Psoas muscle (tissue), 7 donors: ENCODE measurements at regions not wholly inside any gene's neighbourhood (a gene's known extent, or its start where the extent isn't known, plus 50 kb on each side); places are given as distances from the start of the nearest gene placed in this dataset.

Source experiments
- ATAC-seq, 4 donors: fragments of 200-7000 bp; cut with Tn5 transposase; one replicate each; pipeline ENCODE4 v1.9.1; 2020; ENCODE audit warnings: moderate library complexity in 3 of 4, mild to moderate bottlenecking in 2 of 4
- DNase-seq, 2 donors: peaks; one replicate each; pipeline ENCODE4 v3.0.0-alpha.2; 2020
- H3K27ac ChIP-seq: fragments of 200-600 bp; one replicate; pipeline ENCODE4 v1.8.0; 2022
- H3K27me3 ChIP-seq, 3 donors: fragments of 200-600 bp in 1 of 3; one replicate each; pipeline versions ENCODE4 v1.6.1 to v1.8.0; 2013 to 2022; ENCODE audit warnings: low read length in 2 of 3, mild to moderate bottlenecking in 2 of 3, moderate library complexity in 1 of 3; ENCODE audit not compliant: insufficient read depth in 3 of 3
- H3K36me3 ChIP-seq, 2 donors: fragments of 200-600 bp in 1 of 2; one replicate each; pipeline versions ENCODE4 v1.6.1 to v1.8.0; 2013 to 2022; ENCODE audit warnings: low read depth in 1 of 2, mild to moderate bottlenecking in 1 of 2, moderate library complexity in 1 of 2; ENCODE audit not compliant: insufficient read depth in 1 of 2
- H3K4me1 ChIP-seq: fragments of 200-600 bp; one replicate; pipeline ENCODE4 v1.8.0; 2022
- H3K4me3 ChIP-seq: fragments of 200-600 bp; one replicate; pipeline ENCODE4 v1.8.0; 2022; ENCODE audit warnings: mild to moderate bottlenecking
- H3K9me3 ChIP-seq: fragments of 200-600 bp; one replicate; pipeline ENCODE4 v1.8.0; 2022
- CTCF ChIP-seq: fragments of 200-600 bp; IDR thresholded peaks from one replicate; pipeline ENCODE4 v1.8.0; 2022; ENCODE audit warnings: antibody characterized with exemption
- WGBS, 3 donors: extraction: QIAGEN DNeasy Blood & Tissue Kit; methylation state at CpG; one replicate each; pipeline versions ENCODE4 v1.1.6 to v1.1.7; 2013; 5-methylcytosine and 5-hydroxymethylcytosine counted together
- intact Hi-C, 2 donors: fragments of 100-400 bp; cut with DNase I; formaldehyde crosslinking; loops; one replicate each; pipeline versions ENCODE4 v1.11.0 to v1.14.2; 2022
- donor health status: healthy with polysubstance abuse.
- donor health status: DM: no; HTN: no; CAD: no; lungs with moderate emphysema.
- donor health status: Bipolar disorder and iron deficiency.
- donor health status: healthy.
- donor health status: DM: yes; HTN: yes; CAD: no.
- donor health status: DM: no; HTN: no; CAD: no.
- donor health status: DM: yes; HTN: yes; CAD: no.

GRCh38 chr5:30390095-30390494 lies 803.4 kb upstream of the CDH6 start:
- H3K4me1 ChIP-seq = no peaks in the 10 kb centered on the region
- 14 to 49% (median 28%) methylated on average over 2 of the region's 2 CpGs for WGBS, 3 donors
- H3K27ac ChIP-seq = no peak overlapping the region
- no peak overlapping the region for H3K4me3 ChIP-seq
- intact Hi-C loops = no loop called here
- no peaks in the 10 kb centered on the region for H3K27me3 ChIP-seq
- H3K9me3 ChIP-seq = no peaks in the 10 kb centered on the region
- DNase-seq = no peak
- ATAC-seq = no peak
- TF ChIP-seq CTCF = no peak
- no peaks in the 10 kb centered on the region for H3K36me3 ChIP-seq

- intact Hi-C loops = no loop called here
- TF ChIP-seq CTCF = no peak
- DNase-seq (no peak), ATAC-seq (no peak)
- no peaks in the 10 kb centered on the region for H3K27me3 ChIP-seq
- H3K4me3 ChIP-seq = no peak overlapping the region
- H3K9me3 ChIP-seq = no peaks in the 10 kb centered on the region
- H3K4me1 ChIP-seq = no peaks in the 10 kb centered on the region
- 57 to 70% (median 67%) methylated on average over 3 of the region's 3 CpGs for WGBS, 3 donors
- no peak overlapping the region for H3K27ac ChIP-seq
- no peaks in the 10 kb centered on the region for H3K36me3 ChIP-seq
Observed at GRCh38 chr5:30387974-30388632, 805.4 kb upstream of the CDH6 start.

GRCh38 chr5:30385754-30386153 lies 807.7 kb upstream of the CDH6 start:
- TF ChIP-seq CTCF = no peak
- no peak for ATAC-seq
- DNase-seq = no peak
- H3K4me1 ChIP-seq = no peaks in the 10 kb centered on the region
- WGBS, 3 donors = 80 to 87% (median 86%) methylated on average over 2 of the region's 2 CpGs
- intact Hi-C loops = no loop called here
- H3K4me3 ChIP-seq = no peak overlapping the region
- H3K36me3 ChIP-seq = no peaks in the 10 kb centered on the region
- H3K27ac ChIP-seq = no peak overlapping the region
- no peaks in the 10 kb centered on the region for H3K9me3 ChIP-seq
- no peaks in the 10 kb centered on the region for H3K27me3 ChIP-seq

GRCh38 chr5:30384171-30384570 lies 809.3 kb upstream of the CDH6 start:
- no peaks in the 10 kb centered on the region for H3K4me1 ChIP-seq
- no peak for TF ChIP-seq CTCF
- ATAC-seq (no peak), DNase-seq (no peak)
- H3K27me3 ChIP-seq = no peaks in the 10 kb centered on the region
- no peak overlapping the region for H3K27ac ChIP-seq
- WGBS, 3 donors = 80 to 82% (median 82%) methylated on average over 4 of the region's 4 CpGs
- H3K36me3 ChIP-seq = no peaks in the 10 kb centered on the region
- no peak overlapping the region for H3K4me3 ChIP-seq
- H3K9me3 ChIP-seq = no peaks in the 10 kb centered on the region
- intact Hi-C loops = no loop called here

- no peak for ATAC-seq
- no peaks in the 10 kb centered on the region for H3K27me3 ChIP-seq
- H3K27ac ChIP-seq = no peak overlapping the region
- 76 to 77% (median 77%) methylated on average over 4 of the region's 4 CpGs for WGBS, 3 donors
- no peaks in the 10 kb centered on the region for H3K4me1 ChIP-seq
- H3K36me3 ChIP-seq = no peaks in the 10 kb centered on the region
- no peaks in the 10 kb centered on the region for H3K9me3 ChIP-seq
- no peak overlapping the region for H3K4me3 ChIP-seq
- intact Hi-C loops = no loop called here
- DNase-seq = no peak
- TF ChIP-seq CTCF = no peak
Observed at GRCh38 chr5:30380228-30380627, 813.3 kb upstream of the CDH6 start.
